ENCODE measurements at regions not wholly inside any gene's neighbourhood (a gene's known extent, or its start where the extent isn't known, plus 50 kb on each side); places are given as distances from the start of the nearest gene placed in this dataset.

GRCh38 chr1:79271759-79272158 lies 265.2 kb upstream of the ADGRL4 start:
- no peak for DNase-seq
- H3K27ac Mint-ChIP-seq: no peak overlapping the region
- H3K4me3 Mint-ChIP-seq: no peak overlapping the region
- no peaks in the 10 kb centered on the region for H3K9me3 ChIP-seq (ENCODE audit: control insufficient read depth, low read length)
- WGBS, 2 experiments (ENCODE audit: insufficient coverage in 1 of 2, insufficient read length in 1 of 2): 97 to 100% methylated on average over 1 of the region's 1 CpG
- H3K27me3 Mint-ChIP-seq (ENCODE audit: insufficient read depth): no peaks in the 10 kb centered on the region
- H3K9me3 Mint-ChIP-seq: peaks cover 15% of the 10 kb centered on the region
- peaks cover 4% of the 10 kb centered on the region for H3K36me3 Mint-ChIP-seq (ENCODE audit: low read depth)
- no peaks in the 10 kb centered on the region for H3K36me3 ChIP-seq (ENCODE audit: control insufficient read depth, insufficient read depth, low read length)
- no peak overlapping the region for H3K9ac ChIP-seq (ENCODE audit: extremely low read depth, low read length, poor library complexity, severe bottlenecking)
- H3K4me3 ChIP-seq (ENCODE audit: low read length): no peak overlapping the region
- peaks cover 8% of the 10 kb centered on the region for H3K4me1 Mint-ChIP-seq
- H3K27ac ChIP-seq (ENCODE audit: low read depth, low read length): no peak overlapping the region
- H3K27me3 ChIP-seq (ENCODE audit: control insufficient read depth, insufficient read depth, low read length, poor library complexity, severe bottlenecking): no peaks in the 10 kb centered on the region
- TF ChIP-seq, protein P1, sequence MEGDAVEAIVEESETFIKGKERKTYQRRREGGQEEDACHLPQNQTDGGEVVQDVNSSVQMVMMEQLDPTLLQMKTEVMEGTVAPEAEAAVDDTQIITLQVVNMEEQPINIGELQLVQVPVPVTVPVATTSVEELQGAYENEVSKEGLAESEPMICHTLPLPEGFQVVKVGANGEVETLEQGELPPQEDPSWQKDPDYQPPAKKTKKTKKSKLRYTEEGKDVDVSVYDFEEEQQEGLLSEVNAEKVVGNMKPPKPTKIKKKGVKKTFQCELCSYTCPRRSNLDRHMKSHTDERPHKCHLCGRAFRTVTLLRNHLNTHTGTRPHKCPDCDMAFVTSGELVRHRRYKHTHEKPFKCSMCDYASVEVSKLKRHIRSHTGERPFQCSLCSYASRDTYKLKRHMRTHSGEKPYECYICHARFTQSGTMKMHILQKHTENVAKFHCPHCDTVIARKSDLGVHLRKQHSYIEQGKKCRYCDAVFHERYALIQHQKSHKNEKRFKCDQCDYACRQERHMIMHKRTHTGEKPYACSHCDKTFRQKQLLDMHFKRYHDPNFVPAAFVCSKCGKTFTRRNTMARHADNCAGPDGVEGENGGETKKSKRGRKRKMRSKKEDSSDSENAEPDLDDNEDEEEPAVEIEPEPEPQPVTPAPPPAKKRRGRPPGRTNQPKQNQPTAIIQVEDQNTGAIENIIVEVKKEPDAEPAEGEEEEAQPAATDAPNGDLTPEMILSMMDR (conservative IDR thresholded peaks at IDR 0.05): no peak
- no peaks in the 10 kb centered on the region for H3K4me1 ChIP-seq (ENCODE audit: control insufficient read depth, insufficient read depth, low read length)

GRCh38 chr1:79264975-79265818 lies 258.7 kb upstream of the ADGRL4 start:
- H3K27ac Mint-ChIP-seq: no peak overlapping the region
- no peaks in the 10 kb centered on the region for H3K27me3 Mint-ChIP-seq (ENCODE audit: insufficient read depth)
- Histone ChIP-seq H3K9ac (ENCODE audit: extremely low read depth, low read length, poor library complexity, severe bottlenecking) (no peak overlapping the region), H3K27me3 (ENCODE audit: control insufficient read depth, insufficient read depth, low read length, poor library complexity, severe bottlenecking) (no peaks in the 10 kb centered on the region), H3K4me3 (ENCODE audit: low read length) (no peak overlapping the region), H3K36me3 (ENCODE audit: control insufficient read depth, insufficient read depth, low read length) (no peaks in the 10 kb centered on the region), H3K4me1 (ENCODE audit: control insufficient read depth, insufficient read depth, low read length) (peaks cover 5% of the 10 kb centered on the region), H3K27ac (ENCODE audit: low read depth, low read length) (no peak overlapping the region), H3K9me3 (ENCODE audit: control insufficient read depth, low read length) (no peaks in the 10 kb centered on the region)
- 88 to 94% methylated on average over 2 to 4 of the region's 4 CpGs for WGBS, 2 experiments (ENCODE audit: insufficient coverage in 1 of 2, insufficient read length in 1 of 2)
- H3K9me3 Mint-ChIP-seq: no peaks in the 10 kb centered on the region
- H3K36me3 Mint-ChIP-seq (ENCODE audit: low read depth): no peaks in the 10 kb centered on the region
- TF ChIP-seq, protein P1 (conservative IDR thresholded peaks at IDR 0.05): no peak
- no peak overlapping the region for H3K4me3 Mint-ChIP-seq
- no peak for DNase-seq
- peaks cover 34% of the 10 kb centered on the region for H3K4me1 Mint-ChIP-seq

- H3K36me3 ChIP-seq (ENCODE audit: control insufficient read depth, insufficient read depth, low read length): no peaks in the 10 kb centered on the region
- no peaks in the 10 kb centered on the region for H3K9me3 ChIP-seq (ENCODE audit: control insufficient read depth, low read length)
- no peaks in the 10 kb centered on the region for H3K9me3 Mint-ChIP-seq
- peaks cover 38% of the 10 kb centered on the region for H3K4me1 Mint-ChIP-seq
- no peak for DNase-seq
- TF ChIP-seq, protein P1 (conservative IDR thresholded peaks at IDR 0.05): no peak
- no peaks in the 10 kb centered on the region for H3K27me3 ChIP-seq (ENCODE audit: control insufficient read depth, insufficient read depth, low read length, poor library complexity, severe bottlenecking)
- no peaks in the 10 kb centered on the region for H3K27me3 Mint-ChIP-seq (ENCODE audit: insufficient read depth)
- no peak overlapping the region for H3K4me3 ChIP-seq (ENCODE audit: low read length)
- 100% methylated on average over 1 of the region's 1 CpG; no CpG with 5 or more reads in 1 of the 2 experiments for WGBS, 2 experiments (ENCODE audit: insufficient coverage in 1 of 2, insufficient read length in 1 of 2)
- H3K9ac ChIP-seq (ENCODE audit: extremely low read depth, low read length, poor library complexity, severe bottlenecking): no peak overlapping the region
- H3K27ac Mint-ChIP-seq: no peak overlapping the region
- H3K36me3 Mint-ChIP-seq (ENCODE audit: low read depth): no peaks in the 10 kb centered on the region
- H3K27ac ChIP-seq (ENCODE audit: low read depth, low read length): no peak overlapping the region
- H3K4me1 ChIP-seq (ENCODE audit: control insufficient read depth, insufficient read depth, low read length): peaks cover 5% of the 10 kb centered on the region
- H3K4me3 Mint-ChIP-seq: no peak overlapping the region
Observed at GRCh38 chr1:79264285-79264684, 257.8 kb upstream of the ADGRL4 start.

Data from endodermal cell (in vitro differentiated cells).